Lung (tissue), 11 donors: ENCODE measurements at regions not wholly inside any gene's neighbourhood (a gene's known extent, or its start where the extent isn't known, plus 50 kb on each side); places are given as distances from the start of the nearest gene placed in this dataset.
A peak's percentile ranks its signal among the peaks of the same experiment; 100 is the strongest.

Experiments
- ATAC-seq: fragments of 200-7000 bp; cut with Tn5 transposase; one replicate; pipeline ENCODE4 v1.9.1; 2020; ENCODE audit warnings: moderate number of reproducible peaks; ENCODE audit not compliant: insufficient read depth, low FRiP score
- DNase-seq, 3 donors: peaks; one replicate each; pipeline ENCODE4 v3.0.0-alpha.2; 2013 to 2017
- H3K27ac ChIP-seq, 2 donors: one replicate each; pipeline ENCODE4 v1.5.1; 2013; ENCODE audit warnings: mild to moderate bottlenecking in 2 of 2, moderate library complexity in 2 of 2, control low read depth in 1 of 2, inconsistent platforms in 1 of 2, low read depth in 1 of 2, low read length in 1 of 2
- H3K27me3 ChIP-seq, 3 donors: one replicate each; pipeline ENCODE4 v1.5.1; 2013; ENCODE audit warnings: low read length in 2 of 3; ENCODE audit not compliant: control insufficient read depth in 3 of 3, insufficient read depth in 3 of 3
- H3K36me3 ChIP-seq, 4 donors: one replicate each; pipeline ENCODE4 v1.5.1; 2013; ENCODE audit warnings: low read length in 4 of 4, mild to moderate bottlenecking in 1 of 4, moderate library complexity in 1 of 4; ENCODE audit not compliant: control insufficient read depth in 4 of 4, insufficient read depth in 4 of 4
- H3K4me1 ChIP-seq, 5 donors: one replicate each; pipeline ENCODE4 v1.5.1; 2013; ENCODE audit warnings: low read length in 5 of 5, mild to moderate bottlenecking in 2 of 5, moderate library complexity in 1 of 5; ENCODE audit not compliant: control insufficient read depth in 5 of 5, insufficient read depth in 5 of 5
- H3K4me3 ChIP-seq: one replicate; pipeline ENCODE4 v1.5.1; 2013; ENCODE audit warnings: mild to moderate bottlenecking, control low read depth, moderate library complexity
- H3K9ac ChIP-seq, 2 donors: one replicate each; pipeline ENCODE4 v1.5.1; 2013; ENCODE audit warnings: low read length in 2 of 2, control low read depth in 1 of 2; ENCODE audit not compliant: insufficient read depth in 1 of 2
- H3K9me3 ChIP-seq, 4 donors: one replicate each; pipeline ENCODE4 v1.5.1; 2013; ENCODE audit warnings: low read length in 3 of 4, mild to moderate bottlenecking in 1 of 4, moderate library complexity in 1 of 4; ENCODE audit not compliant: control insufficient read depth in 4 of 4, insufficient read depth in 3 of 4
- WGBS, 2 donors: extraction: QIAGEN DNeasy Blood & Tissue Kit; methylation state at CpG; one replicate each; pipeline ENCODE4 v1.1.7; 2013; 5-methylcytosine and 5-hydroxymethylcytosine counted together
- TF ChIP-seq, protein P1 (sequence below): IDR thresholded peaks from 2 replicates; pipeline ENCODE4 v1.5.1; 2012; ENCODE audit warnings: mild to moderate bottlenecking; ENCODE audit errors: control extremely low read depth, extremely low read depth
- donor health status: control.
- donor health status: control.
- donor health status: Bipolar disorder and iron deficiency.
- donor health status: healthy.
- donor health status: DM: yes; HTN: yes; CAD: no.

DNA sequence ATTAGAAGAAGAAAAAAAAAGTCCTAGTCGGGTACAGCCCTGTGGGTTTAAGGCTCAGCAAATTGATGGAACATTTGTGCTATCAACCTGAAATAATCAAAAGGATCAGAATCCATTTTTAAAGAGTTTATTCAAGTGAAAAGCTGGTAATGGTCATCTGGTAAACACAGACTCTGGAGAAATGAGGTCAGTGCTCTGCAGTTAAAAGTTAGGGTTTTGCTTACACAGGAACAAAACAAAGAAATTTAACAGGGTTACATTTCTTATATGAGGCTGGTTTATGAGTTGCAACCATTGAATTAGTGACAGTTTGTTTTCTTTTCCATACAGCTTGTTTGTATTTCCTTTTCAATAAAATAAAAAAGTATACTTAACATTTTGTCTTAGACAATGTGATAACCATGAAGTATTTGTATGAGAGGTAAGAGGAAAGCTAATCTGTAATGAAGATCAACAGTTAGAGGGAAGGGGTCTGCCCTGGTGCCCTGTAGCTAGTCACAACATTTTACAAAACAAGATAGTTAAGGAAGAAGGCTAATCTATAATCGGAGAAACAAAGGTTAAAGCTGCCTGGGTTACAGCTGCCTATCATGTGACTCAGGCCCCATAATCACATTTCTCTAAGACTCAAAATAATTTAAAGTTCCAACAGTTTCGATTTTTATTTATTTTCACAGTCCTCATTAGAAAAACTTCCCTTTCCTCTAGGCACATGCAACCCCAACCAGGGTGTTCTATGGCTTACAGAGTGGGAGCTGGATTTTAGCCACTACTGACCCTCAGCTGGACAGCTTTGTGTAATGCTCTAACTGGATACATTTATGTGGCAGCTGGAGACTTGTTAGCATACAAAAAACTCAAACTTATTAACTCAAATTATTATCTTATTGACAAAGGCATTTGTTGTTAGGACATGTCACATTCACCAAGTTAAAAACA lies 98.1 kb upstream of the ACP3 start:
- TF ChIP-seq, protein P1, sequence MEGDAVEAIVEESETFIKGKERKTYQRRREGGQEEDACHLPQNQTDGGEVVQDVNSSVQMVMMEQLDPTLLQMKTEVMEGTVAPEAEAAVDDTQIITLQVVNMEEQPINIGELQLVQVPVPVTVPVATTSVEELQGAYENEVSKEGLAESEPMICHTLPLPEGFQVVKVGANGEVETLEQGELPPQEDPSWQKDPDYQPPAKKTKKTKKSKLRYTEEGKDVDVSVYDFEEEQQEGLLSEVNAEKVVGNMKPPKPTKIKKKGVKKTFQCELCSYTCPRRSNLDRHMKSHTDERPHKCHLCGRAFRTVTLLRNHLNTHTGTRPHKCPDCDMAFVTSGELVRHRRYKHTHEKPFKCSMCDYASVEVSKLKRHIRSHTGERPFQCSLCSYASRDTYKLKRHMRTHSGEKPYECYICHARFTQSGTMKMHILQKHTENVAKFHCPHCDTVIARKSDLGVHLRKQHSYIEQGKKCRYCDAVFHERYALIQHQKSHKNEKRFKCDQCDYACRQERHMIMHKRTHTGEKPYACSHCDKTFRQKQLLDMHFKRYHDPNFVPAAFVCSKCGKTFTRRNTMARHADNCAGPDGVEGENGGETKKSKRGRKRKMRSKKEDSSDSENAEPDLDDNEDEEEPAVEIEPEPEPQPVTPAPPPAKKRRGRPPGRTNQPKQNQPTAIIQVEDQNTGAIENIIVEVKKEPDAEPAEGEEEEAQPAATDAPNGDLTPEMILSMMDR, result no peak
- Histone ChIP-seq H3K4me3 (no peak overlapping the region), H3K9me3 (no peaks in the 10 kb centered on the region)

DNA sequence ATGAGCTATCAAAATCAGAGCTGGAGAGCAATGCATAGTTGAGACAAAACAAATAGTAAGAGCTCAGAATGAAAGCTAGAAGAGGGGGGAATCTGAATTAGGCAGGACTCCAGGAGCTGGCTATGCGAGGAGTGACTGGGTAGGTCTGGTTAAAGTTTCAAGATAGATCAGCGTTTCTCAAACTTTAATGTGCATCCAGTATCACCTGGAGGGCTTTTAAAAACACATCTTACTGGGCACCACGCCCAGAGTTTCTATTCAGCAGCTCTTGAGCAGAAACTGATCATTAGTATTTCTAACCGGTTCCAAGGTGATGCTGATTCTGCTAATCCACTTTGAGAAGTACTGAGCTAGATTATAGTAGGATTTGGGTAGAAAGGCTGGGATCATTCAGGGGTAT lies 96.2 kb upstream of the ACP3 start:
- H3K4me3 ChIP-seq, result no peak overlapping the region
- H3K36me3 ChIP-seq, result no peaks in the 10 kb centered on the region
- no peak for DNase-seq
- H3K27ac ChIP-seq, result no peak overlapping the region
- ATAC-seq, result no peak
- WGBS, 2 donors, result 79 to 90% methylated on average over 4 of the region's 4 CpGs
- no peaks in the 10 kb centered on the region for H3K27me3 ChIP-seq
- H3K9me3 ChIP-seq, result no peaks in the 10 kb centered on the region
- peaks cover 0 to 11% (median 0%) of the 10 kb centered on the region in 5 donors for H3K4me1 ChIP-seq
- TF ChIP-seq, protein P1, result no peak
- H3K9ac ChIP-seq, result no peak overlapping the region

More for the DNA sequence above, 98.1 kb upstream of the ACP3 start:
- Histone ChIP-seq H3K27ac (no peak overlapping the region), H3K27me3 (no peaks in the 10 kb centered on the region), H3K9ac (no peak overlapping the region), H3K4me1 (peaks cover 0 to 11% (median 0%) of the 10 kb centered on the region in 5 donors), H3K36me3 (no peaks in the 10 kb centered on the region)
- DNase-seq (peak; percentile 22 to 55 (median 45)), ATAC-seq (no peak)
- 54 to 69% methylated on average over 3 of the region's 3 CpGs for whole genome bisulfite sequencing, 2 donors

DNA sequence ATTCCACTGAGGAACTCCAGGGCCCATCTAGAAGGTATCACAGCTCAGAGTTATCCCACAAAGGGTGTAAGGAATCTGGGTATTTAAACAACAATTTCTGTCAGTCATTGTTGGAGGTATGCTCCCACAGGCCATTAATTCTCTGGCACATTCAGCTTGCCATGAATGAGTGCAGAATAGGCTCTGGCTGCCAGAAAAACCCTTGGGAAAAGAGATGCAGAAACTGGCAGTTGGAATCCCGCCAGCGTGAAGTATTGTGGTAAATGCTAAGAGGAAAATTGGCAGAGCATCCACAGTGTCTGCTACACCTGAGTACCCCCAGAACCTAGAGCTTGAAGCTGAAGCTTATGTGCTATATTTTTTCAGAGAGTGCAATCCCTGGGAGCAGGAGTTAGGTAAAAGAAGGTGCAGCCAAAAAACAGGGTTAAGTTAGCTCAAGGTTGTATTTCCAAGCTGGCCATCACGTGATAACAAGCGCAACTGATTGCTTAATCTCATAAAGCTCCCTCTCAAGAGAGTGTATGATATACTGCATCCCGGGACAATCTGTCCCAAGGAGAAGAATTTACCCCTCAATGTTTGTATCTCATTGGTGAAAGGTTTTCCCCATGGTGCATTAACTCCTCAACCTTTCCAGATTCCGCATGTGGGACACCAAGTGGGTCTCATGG lies 94.2 kb upstream of the ACP3 start:
- Histone ChIP-seq H3K4me3 (no peak overlapping the region), H3K36me3 (no peaks in the 10 kb centered on the region), H3K9me3 (no peaks in the 10 kb centered on the region), H3K9ac (no peak overlapping the region), H3K27me3 (no peaks in the 10 kb centered on the region), H3K27ac (no peak overlapping the region), H3K4me1 (peaks cover 0 to 11% (median 0%) of the 10 kb centered on the region in 5 donors)
- DNase-seq (no peak), ATAC-seq (no peak)
- 63 to 81% methylated on average over 6 of the region's 6 CpGs for WGBS, 2 donors
- TF ChIP-seq, protein P1, result no peak
